ENCODE measurements at regions not wholly inside any gene's neighbourhood (a gene's known extent, or its start where the extent isn't known, plus 50 kb on each side); places are given as distances from the start of the nearest gene placed in this dataset.

- peak; percentile 98 for TF ChIP-seq CTCF (conservative IDR thresholded peaks at IDR 0.05)
- no peak for TF ChIP-seq ZFX (IDR thresholded peaks at IDR 0.05)
- no peak overlapping the region for H3K27ac ChIP-seq
Measured at GRCh38 chr9:117487555-117488175, 72.8 kb upstream of the ASTN2 start.

GRCh38 chr9:117486426-117486825 lies 71.6 kb upstream of the ASTN2 start:
- H3K27ac ChIP-seq, result no peak overlapping the region
- TF ChIP-seq ZFX (IDR thresholded peaks at IDR 0.05), result no peak
- no peak for TF ChIP-seq CTCF (conservative IDR thresholded peaks at IDR 0.05)

- TF ChIP-seq CTCF (conservative IDR thresholded peaks at IDR 0.05) (no peak), ZFX (IDR thresholded peaks at IDR 0.05) (no peak)
- H3K27ac ChIP-seq, result no peak overlapping the region
Measured at GRCh38 chr9:117485176-117485575, 70.3 kb upstream of the ASTN2 start.

GRCh38 chr9:117480729-117481128 lies 65.9 kb upstream of the ASTN2 start:
- H3K27ac ChIP-seq, result no peak overlapping the region
- no peak for TF ChIP-seq ZFX (IDR thresholded peaks at IDR 0.05)
- no peak for TF ChIP-seq CTCF (conservative IDR thresholded peaks at IDR 0.05)

GRCh38 chr9:117480253-117480652 lies 65.4 kb upstream of the ASTN2 start:
- H3K27ac ChIP-seq, result no peak overlapping the region
- no peak for TF ChIP-seq CTCF (conservative IDR thresholded peaks at IDR 0.05)
- TF ChIP-seq ZFX (IDR thresholded peaks at IDR 0.05), result no peak

GRCh38 chr9:117473293-117473692 lies 58.4 kb upstream of the ASTN2 start:
- TF ChIP-seq CTCF (conservative IDR thresholded peaks at IDR 0.05) (no peak), ZFX (IDR thresholded peaks at IDR 0.05) (no peak)
- no peak overlapping the region for H3K27ac ChIP-seq

- no peak for TF ChIP-seq CTCF (conservative IDR thresholded peaks at IDR 0.05)
- TF ChIP-seq ZFX (IDR thresholded peaks at IDR 0.05), result no peak
- no peak overlapping the region for H3K27ac ChIP-seq
Measured at GRCh38 chr9:117470902-117471301, 56.0 kb upstream of the ASTN2 start.
